OCI-LY1 (cell line): ENCODE measurements at regions not wholly inside any gene's neighbourhood (a gene's known extent, or its start where the extent isn't known, plus 50 kb on each side); places are given as distances from the start of the nearest gene placed in this dataset.

Experiments
- H2AFZ ChIP-seq: fragments of 200-600 bp; sonication (generic), shearing (Covaris generic); 2 replicates; pipeline ENCODE4 v1.6.0; 2014; ENCODE audit warnings: antibody characterized with exemption, mild to moderate bottlenecking, low read length
- H3F3A ChIP-seq: fragments of 200-600 bp; sonication (generic), shearing (Covaris generic); 2 replicates; pipeline ENCODE4 v1.6.0; 2014; ENCODE audit warnings: mild to moderate bottlenecking, antibody characterized with exemption, low read length, moderate library complexity; ENCODE audit not compliant: insufficient read depth
- H3K27ac ChIP-seq: fragments of 200-600 bp; sonication (generic); 2 replicates; pipeline ENCODE4 v1.5.1; 2014; ENCODE audit warnings: low read length, mixed run types, mild to moderate bottlenecking, low read depth; ENCODE audit not compliant: poor library complexity, severe bottlenecking
- H3K27me3 ChIP-seq: fragments of 200-600 bp; sonication (generic); 2 replicates; pipeline ENCODE4 v1.6.0; 2014; ENCODE audit warnings: antibody characterized with exemption, mild to moderate bottlenecking, low read length, moderate library complexity; ENCODE audit not compliant: insufficient read depth
- H3K36me3 ChIP-seq: fragments of 200-600 bp; sonication (generic); 2 replicates; pipeline ENCODE4 v1.6.1; 2014; ENCODE audit warnings: mild to moderate bottlenecking, antibody characterized with exemption, low read length, moderate library complexity, mixed read lengths; ENCODE audit not compliant: insufficient read depth
- H3K4me1 ChIP-seq: fragments of 200-600 bp; sonication (generic); 2 replicates; pipeline ENCODE4 v1.5.1; 2014; ENCODE audit warnings: mild to moderate bottlenecking, low read length, moderate library complexity; ENCODE audit not compliant: insufficient read depth, severe bottlenecking
- H3K4me2 ChIP-seq: fragments of 200-600 bp; sonication (generic), shearing (Covaris generic); 2 replicates; pipeline ENCODE4 v1.6.1; 2014; ENCODE audit warnings: low read length
- H3K4me3 ChIP-seq: fragments of 200-600 bp; sonication (generic); 2 replicates; pipeline ENCODE4 v1.5.1; 2014; ENCODE audit warnings: low read length, low read depth, mild to moderate bottlenecking, mixed read lengths; ENCODE audit not compliant: poor library complexity, severe bottlenecking
- H3K79me2 ChIP-seq: fragments of 200-600 bp; shearing (Covaris generic); 2 replicates; pipeline ENCODE4 v1.6.1; 2016; ENCODE audit warnings: mixed run types, low read length, mixed read lengths; ENCODE audit not compliant: insufficient read depth
- H3K9ac ChIP-seq: fragments of 200-600 bp; sonication (generic), shearing (Covaris generic); 2 replicates; pipeline ENCODE4 v1.6.1; 2014; ENCODE audit warnings: mild to moderate bottlenecking, low read length, mixed read lengths
- H3K9me2 ChIP-seq: fragments of 200-600 bp; sonication (generic), shearing (Covaris generic); 2 replicates; pipeline ENCODE4 v1.6.1; 2014; ENCODE audit warnings: low read depth, mild to moderate bottlenecking, low read length, mixed read lengths
- H3K9me3 ChIP-seq: fragments of 200-600 bp; shearing (Covaris generic); 2 replicates; pipeline ENCODE4 v1.6.1; 2014; ENCODE audit warnings: low read length, mixed read lengths
- H4K20me1 ChIP-seq: fragments of 200-600 bp; sonication (generic), shearing (Covaris generic); 2 replicates; pipeline ENCODE4 v1.6.0; 2016; ENCODE audit warnings: mild to moderate bottlenecking, low read length; ENCODE audit not compliant: insufficient read depth
- CTCF ChIP-seq: fragments of 200-600 bp; sonication (generic), shearing (Covaris generic); IDR thresholded peaks from 2 replicates; pipeline ENCODE4 v1.5.1; 2017; ENCODE audit warnings: mild to moderate bottlenecking, antibody characterized with exemption, low read length, moderate library complexity, mixed read lengths
- EZH2 ChIP-seq: fragments of 200-600 bp; sonication (generic), shearing (Covaris generic); IDR thresholded peaks from 2 replicates; pipeline ENCODE4 v1.8.0; 2017; ENCODE audit warnings: borderline replicate concordance, mixed run types, mild to moderate bottlenecking, antibody characterized with exemption, low read length, moderate library complexity, mixed read lengths

- no peaks in the 10 kb centered on the region for H3F3A ChIP-seq
- H2AFZ ChIP-seq: no peak overlapping the region
- no peak overlapping the region for H3K9ac ChIP-seq
- no peaks in the 10 kb centered on the region for H3K4me1 ChIP-seq
- H3K79me2 ChIP-seq: no peaks in the 10 kb centered on the region
- no peaks in the 10 kb centered on the region for H4K20me1 ChIP-seq
- H3K9me3 ChIP-seq: no peaks in the 10 kb centered on the region
- no peaks in the 10 kb centered on the region for H3K36me3 ChIP-seq
- H3K9me2 ChIP-seq: no peaks in the 10 kb centered on the region
- no peak overlapping the region for H3K27ac ChIP-seq
- H3K27me3 ChIP-seq: no peaks in the 10 kb centered on the region
- H3K4me3 ChIP-seq: no peak overlapping the region
- H3K4me2 ChIP-seq: no peak overlapping the region
- no peak for TF ChIP-seq CTCF
- no peak for TF ChIP-seq EZH2
Measured at GRCh38 chr5:108508979-108509378, 127.1 kb upstream of the FBXL17 start.

GRCh38 chr5:108507631-108508030, 125.7 kb upstream of the FBXL17 start:
- Histone ChIP-seq H3K4me1 (no peaks in the 10 kb centered on the region), H3F3A (no peaks in the 10 kb centered on the region), H3K4me2 (no peak overlapping the region), H3K9ac (no peak overlapping the region), H2AFZ (no peak overlapping the region), H3K9me2 (no peaks in the 10 kb centered on the region), H3K4me3 (no peak overlapping the region), H3K36me3 (no peaks in the 10 kb centered on the region), H3K27ac (no peak overlapping the region), H3K9me3 (no peaks in the 10 kb centered on the region), H3K27me3 (no peaks in the 10 kb centered on the region), H4K20me1 (no peaks in the 10 kb centered on the region), H3K79me2 (no peaks in the 10 kb centered on the region)
- TF ChIP-seq EZH2: no peak
- no peak for TF ChIP-seq CTCF

- H3F3A ChIP-seq: no peaks in the 10 kb centered on the region
- H3K27ac ChIP-seq: no peak overlapping the region
- no peaks in the 10 kb centered on the region for H3K36me3 ChIP-seq
- no peaks in the 10 kb centered on the region for H3K27me3 ChIP-seq
- no peak overlapping the region for H3K9ac ChIP-seq
- no peak overlapping the region for H3K4me2 ChIP-seq
- no peaks in the 10 kb centered on the region for H3K9me3 ChIP-seq
- no peaks in the 10 kb centered on the region for H3K9me2 ChIP-seq
- H4K20me1 ChIP-seq: no peaks in the 10 kb centered on the region
- no peaks in the 10 kb centered on the region for H3K79me2 ChIP-seq
- TF ChIP-seq CTCF (no peak), EZH2 (no peak)
- no peak overlapping the region for H3K4me3 ChIP-seq
- no peaks in the 10 kb centered on the region for H3K4me1 ChIP-seq
- no peak overlapping the region for H2AFZ ChIP-seq
Measured at GRCh38 chr5:108505608-108506007, 123.7 kb upstream of the FBXL17 start.
